ENCODE measurements at regions not wholly inside any gene's neighbourhood (a gene's known extent, or its start where the extent isn't known, plus 50 kb on each side); places are given as distances from the start of the nearest gene placed in this dataset.

- no peak for DNase-seq (ENCODE audit: low read depth, low spot score)
- no peak for TF ChIP-seq CTCF (conservative IDR thresholded peaks at IDR 0.05)
- H3K9me3 Mint-ChIP-seq: peaks cover 21% of the 10 kb centered on the region
- H3K27me3 Mint-ChIP-seq (ENCODE audit: low read depth): peaks cover 3% of the 10 kb centered on the region
- no peak overlapping the region for H3K4me3 Mint-ChIP-seq
- H3K27ac Mint-ChIP-seq (ENCODE audit: unreplicated experiment): no peak overlapping the region
- H3K36me3 Mint-ChIP-seq (ENCODE audit: low read depth): peaks cover 7% of the 10 kb centered on the region
- H3K4me1 Mint-ChIP-seq: peaks cover 23% of the 10 kb centered on the region
Observed at GRCh38 chr11:79960461-79960860, 519.6 kb upstream of the TENM4 start.

- Mint-ChIP-seq H3K27ac (ENCODE audit: unreplicated experiment) (no peak overlapping the region), H3K36me3 (ENCODE audit: low read depth) (peaks cover 7% of the 10 kb centered on the region), H3K4me3 (no peak overlapping the region), H3K9me3 (peaks cover 21% of the 10 kb centered on the region), H3K27me3 (ENCODE audit: low read depth) (peaks cover 3% of the 10 kb centered on the region), H3K4me1 (peaks cover 16% of the 10 kb centered on the region)
- TF ChIP-seq CTCF (conservative IDR thresholded peaks at IDR 0.05): no peak
- DNase-seq (ENCODE audit: low read depth, low spot score): no peak
Observed at GRCh38 chr11:79959318-79959717, 518.5 kb upstream of the TENM4 start.

- TF ChIP-seq CTCF (conservative IDR thresholded peaks at IDR 0.05): no peak
- H3K27ac Mint-ChIP-seq (ENCODE audit: unreplicated experiment): no peak overlapping the region
- H3K4me3 Mint-ChIP-seq: no peak overlapping the region
- H3K36me3 Mint-ChIP-seq (ENCODE audit: low read depth): peaks cover 7% of the 10 kb centered on the region
- H3K4me1 Mint-ChIP-seq: peaks cover 3% of the 10 kb centered on the region
- no peak for DNase-seq (ENCODE audit: low read depth, low spot score)
- peaks cover 3% of the 10 kb centered on the region for H3K27me3 Mint-ChIP-seq (ENCODE audit: low read depth)
- H3K9me3 Mint-ChIP-seq: peaks cover 21% of the 10 kb centered on the region
Observed at GRCh38 chr11:79957702-79958101, 516.9 kb upstream of the TENM4 start.

GRCh38 chr11:79956061-79956460 lies 515.2 kb upstream of the TENM4 start:
- H3K4me1 Mint-ChIP-seq: no peaks in the 10 kb centered on the region

GRCh38 chr11:79953629-79954028 lies 512.8 kb upstream of the TENM4 start:
- Mint-ChIP-seq H3K36me3 (ENCODE audit: low read depth) (peaks cover 2% of the 10 kb centered on the region), H3K9me3 (peaks cover 4% of the 10 kb centered on the region), H3K4me1 (no peaks in the 10 kb centered on the region), H3K4me3 (no peak overlapping the region), H3K27me3 (ENCODE audit: low read depth) (peaks cover under 1% of the 10 kb centered on the region), H3K27ac (ENCODE audit: unreplicated experiment) (no peak overlapping the region)
- DNase-seq (ENCODE audit: low read depth, low spot score): no peak
- peak; percentile 36 for TF ChIP-seq CTCF (conservative IDR thresholded peaks at IDR 0.05)

More at GRCh38 chr11:79956061-79956460, 515.2 kb upstream of the TENM4 start:
- peaks cover 18% of the 10 kb centered on the region for H3K9me3 Mint-ChIP-seq
- no peak overlapping the region for H3K27ac Mint-ChIP-seq (ENCODE audit: unreplicated experiment)
- H3K4me3 Mint-ChIP-seq: no peak overlapping the region
- peaks cover 3% of the 10 kb centered on the region for H3K27me3 Mint-ChIP-seq (ENCODE audit: low read depth)
- peaks cover 7% of the 10 kb centered on the region for H3K36me3 Mint-ChIP-seq (ENCODE audit: low read depth)
- TF ChIP-seq CTCF (conservative IDR thresholded peaks at IDR 0.05): no peak
- no peak for DNase-seq (ENCODE audit: low read depth, low spot score)

- Mint-ChIP-seq H3K4me3 (no peak overlapping the region), H3K27ac (ENCODE audit: unreplicated experiment) (no peak overlapping the region), H3K4me1 (no peaks in the 10 kb centered on the region), H3K27me3 (ENCODE audit: low read depth) (peaks cover 2% of the 10 kb centered on the region), H3K9me3 (no peaks in the 10 kb centered on the region), H3K36me3 (ENCODE audit: low read depth) (no peaks in the 10 kb centered on the region)
- no peak for DNase-seq (ENCODE audit: low read depth, low spot score)
- TF ChIP-seq CTCF (conservative IDR thresholded peaks at IDR 0.05): no peak
Observed at GRCh38 chr11:79950741-79951140, 509.9 kb upstream of the TENM4 start.

Data from neural crest cell (in vitro differentiated cells).